Epithelial cell of proximal tubule (primary cell): ENCODE measurements at regions not wholly inside any gene's neighbourhood (a gene's known extent, or its start where the extent isn't known, plus 50 kb on each side); places are given as distances from the start of the nearest gene placed in this dataset.
A peak's percentile ranks its signal among the peaks of the same experiment; 100 is the strongest.
"Not testable (repeated sequence)": the region's sequence is repeated elsewhere in the genome, so short reads cannot be mapped to it uniquely, and the experiment has no call there.

Experiments used
- DNase-seq: peaks from one replicate; pipeline ENCODE4 v3.0.0-alpha.2; 2011; ENCODE audit warnings: low read depth
- H3K4me3 ChIP-seq: 2 replicates; pipeline ENCODE4 v1.5.1; 2011; ENCODE audit warnings: low read depth, mild to moderate bottlenecking, low read length
- TF ChIP-seq, protein P1 (sequence below): conservative IDR thresholded peaks from 2 replicates; pipeline ENCODE4 v1.5.1; 2012; ENCODE audit warnings: low read depth, mild to moderate bottlenecking, low read length

DNA sequence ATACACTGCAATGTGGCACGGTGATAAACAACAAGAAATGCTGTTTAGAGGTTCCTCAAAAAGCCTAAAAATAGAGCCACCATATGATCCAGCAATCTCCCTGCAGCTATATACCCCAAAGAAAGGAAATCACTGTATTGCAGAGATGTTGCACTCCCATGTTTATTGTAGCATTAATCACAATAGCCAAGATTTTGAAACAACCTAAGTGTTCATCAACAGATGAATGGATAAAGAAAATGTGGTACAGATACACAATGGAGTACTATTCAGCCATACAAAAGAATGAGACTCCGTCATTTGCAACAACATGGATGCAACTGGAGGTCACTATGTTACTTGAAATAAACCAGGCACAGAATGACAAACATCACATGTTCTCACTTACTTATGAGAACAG lies 365.8 kb upstream of the DIPK2B start:
- DNase-seq = no peak
- no peak overlapping the region for H3K4me3 ChIP-seq
- TF ChIP-seq, protein P1, sequence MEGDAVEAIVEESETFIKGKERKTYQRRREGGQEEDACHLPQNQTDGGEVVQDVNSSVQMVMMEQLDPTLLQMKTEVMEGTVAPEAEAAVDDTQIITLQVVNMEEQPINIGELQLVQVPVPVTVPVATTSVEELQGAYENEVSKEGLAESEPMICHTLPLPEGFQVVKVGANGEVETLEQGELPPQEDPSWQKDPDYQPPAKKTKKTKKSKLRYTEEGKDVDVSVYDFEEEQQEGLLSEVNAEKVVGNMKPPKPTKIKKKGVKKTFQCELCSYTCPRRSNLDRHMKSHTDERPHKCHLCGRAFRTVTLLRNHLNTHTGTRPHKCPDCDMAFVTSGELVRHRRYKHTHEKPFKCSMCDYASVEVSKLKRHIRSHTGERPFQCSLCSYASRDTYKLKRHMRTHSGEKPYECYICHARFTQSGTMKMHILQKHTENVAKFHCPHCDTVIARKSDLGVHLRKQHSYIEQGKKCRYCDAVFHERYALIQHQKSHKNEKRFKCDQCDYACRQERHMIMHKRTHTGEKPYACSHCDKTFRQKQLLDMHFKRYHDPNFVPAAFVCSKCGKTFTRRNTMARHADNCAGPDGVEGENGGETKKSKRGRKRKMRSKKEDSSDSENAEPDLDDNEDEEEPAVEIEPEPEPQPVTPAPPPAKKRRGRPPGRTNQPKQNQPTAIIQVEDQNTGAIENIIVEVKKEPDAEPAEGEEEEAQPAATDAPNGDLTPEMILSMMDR = no peak

DNA sequence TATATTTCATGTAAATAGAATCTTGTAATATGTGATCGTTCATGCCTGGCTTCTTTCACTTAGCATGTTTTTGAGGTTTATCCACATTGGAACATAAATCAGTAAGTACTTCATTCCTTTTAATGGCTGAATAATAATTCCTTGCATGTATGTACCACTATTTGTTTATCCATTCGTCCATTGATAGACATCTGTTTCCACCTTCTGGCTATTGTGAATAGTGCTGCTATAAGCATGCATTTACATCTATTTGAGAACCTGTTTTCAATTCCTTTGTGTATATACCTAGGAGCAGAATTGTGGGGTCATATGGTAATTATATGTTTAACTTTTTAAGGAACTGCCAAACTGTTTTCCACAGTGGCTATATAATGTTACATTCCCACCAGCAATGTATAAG lies 356.7 kb upstream of the DIPK2B start:
- TF ChIP-seq, protein P1 = peak; percentile 28
- H3K4me3 ChIP-seq = no peak overlapping the region
- no peak for DNase-seq

DNA sequence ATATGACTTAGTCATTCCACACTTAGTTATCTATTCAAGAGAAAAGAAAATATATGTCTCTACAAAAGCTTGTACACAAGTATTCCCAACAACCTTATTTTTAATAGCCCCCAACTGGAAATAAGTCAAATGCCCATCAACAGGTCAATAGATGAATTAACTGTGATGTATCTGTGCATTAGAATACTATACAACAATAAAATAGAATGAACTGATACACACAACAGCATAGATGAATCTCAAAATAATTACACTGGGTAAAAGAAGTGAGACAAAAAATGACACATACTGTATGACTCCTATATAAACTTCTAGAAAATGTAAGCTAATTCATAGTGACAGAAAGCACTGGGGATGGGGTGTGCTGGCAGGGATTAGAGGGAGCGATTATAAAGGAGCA lies 354.1 kb upstream of the DIPK2B start:
- TF ChIP-seq, protein P1 = no peak
- no peak overlapping the region for H3K4me3 ChIP-seq
- no peak for DNase-seq

DNA sequence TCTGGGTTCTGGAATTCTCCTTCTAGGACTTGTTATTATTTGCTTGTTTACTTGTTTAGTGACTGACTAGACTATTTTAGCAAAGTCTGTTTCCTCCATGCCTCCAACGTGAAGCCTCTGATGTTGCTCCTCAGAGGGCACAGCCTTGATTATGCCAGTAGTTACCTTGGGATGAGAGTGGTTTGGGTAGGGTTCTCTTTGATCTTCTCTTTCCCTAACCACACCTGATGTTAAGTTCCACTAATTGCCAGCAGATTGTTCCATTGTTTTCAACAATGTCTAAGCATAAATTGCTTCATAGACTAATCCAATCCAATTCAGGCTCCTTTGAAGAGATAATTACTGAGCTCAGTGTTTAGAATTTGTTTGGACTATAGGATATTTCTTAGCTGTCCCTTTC lies 352.7 kb upstream of the DIPK2B start:
- no peak for DNase-seq
- TF ChIP-seq, protein P1 = no peak
- H3K4me3 ChIP-seq = no peak overlapping the region

DNA sequence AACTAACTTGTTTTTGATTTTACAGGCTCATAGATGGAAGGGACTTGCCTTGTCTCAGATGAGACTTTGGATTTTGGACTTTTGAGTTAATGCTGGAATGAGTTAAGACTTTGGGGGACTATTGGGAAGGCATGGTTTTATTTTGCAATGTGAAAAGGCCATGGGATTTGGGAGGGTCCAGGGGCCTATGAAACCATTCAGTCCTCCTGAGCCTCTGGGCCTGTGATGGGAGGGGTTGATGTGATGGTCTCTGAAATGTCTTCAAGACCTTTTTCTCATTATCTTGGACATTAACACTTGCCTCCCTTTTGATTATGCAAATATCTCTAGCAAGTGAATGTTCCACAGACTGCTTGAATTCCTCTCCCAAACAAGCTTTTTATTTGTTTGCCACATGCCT lies 346.0 kb upstream of the DIPK2B start:
- not testable (repeated sequence) for H3K4me3 ChIP-seq, DNase-seq

DNA sequence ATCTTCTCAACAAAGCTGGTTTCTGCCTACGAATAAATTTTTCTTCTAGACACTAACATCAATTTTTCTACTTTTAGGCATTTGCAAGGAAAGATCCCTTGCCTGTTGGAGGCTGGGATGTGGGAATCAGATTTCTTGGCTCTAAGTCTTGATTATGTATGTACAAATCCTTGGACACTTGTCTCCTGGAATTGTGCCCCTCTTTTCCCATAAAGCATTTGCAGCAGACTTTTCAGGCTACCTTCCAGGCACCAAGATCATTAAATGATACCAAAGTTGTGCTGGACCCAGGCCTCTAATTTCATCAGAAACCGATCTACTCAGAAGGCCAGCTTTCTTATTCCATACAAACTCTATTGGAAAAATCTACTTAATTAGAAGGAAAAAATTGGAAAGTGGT lies 339.5 kb upstream of the DIPK2B start:
- TF ChIP-seq, protein P1 = no peak
- no peak for DNase-seq
- H3K4me3 ChIP-seq = no peak overlapping the region

DNA sequence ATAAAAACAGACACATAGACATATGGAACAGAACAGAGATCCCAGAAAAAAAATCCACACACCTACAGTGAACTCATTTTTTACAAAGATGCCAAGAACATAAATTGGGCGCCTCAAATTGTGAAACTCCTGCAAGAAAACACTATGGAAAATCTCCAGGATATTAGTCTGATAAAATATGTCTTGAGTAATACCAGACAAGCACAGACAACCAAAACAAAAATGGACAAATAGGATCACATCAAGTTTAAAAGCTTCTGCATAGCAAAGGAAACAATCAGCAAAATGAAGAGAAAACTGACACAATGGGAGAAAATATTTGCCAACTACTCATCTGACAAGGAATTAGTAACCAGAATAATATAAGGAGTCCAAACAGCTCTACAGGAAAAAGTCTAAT lies 337.3 kb upstream of the DIPK2B start:
- TF ChIP-seq, protein P1 = no peak
- DNase-seq = no peak

DNA sequence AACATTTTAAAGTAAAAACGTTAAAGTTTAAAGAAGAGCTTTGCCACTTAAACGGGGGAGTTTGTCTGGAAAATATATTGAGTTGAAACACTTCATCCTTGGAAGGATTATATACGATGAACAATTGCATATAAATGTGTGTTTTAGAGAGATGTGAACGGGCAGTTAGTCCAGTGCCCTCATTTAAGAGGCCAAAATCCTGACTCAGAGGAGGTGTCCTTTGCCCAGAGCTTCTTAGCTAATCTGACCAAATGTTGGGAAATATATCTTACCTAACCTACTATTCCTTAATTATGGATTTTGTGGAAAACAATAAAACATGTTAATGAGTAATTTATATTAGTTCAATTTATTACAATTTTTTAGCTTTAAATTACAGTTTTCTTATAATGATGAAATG lies 327.2 kb upstream of the DIPK2B start:
- DNase-seq = no peak
- TF ChIP-seq, protein P1 = no peak
- no peak overlapping the region for H3K4me3 ChIP-seq

More for the DNA sequence above, 337.3 kb upstream of the DIPK2B start:
- H3K4me3 ChIP-seq = no peak overlapping the region
